Omental fat pad (tissue), 3 donors: ENCODE measurements at regions not wholly inside any gene's neighbourhood (a gene's known extent, or its start where the extent isn't known, plus 50 kb on each side); places are given as distances from the start of the nearest gene placed in this dataset.

Source experiments
- ATAC-seq: fragments of 150-250 bp; one replicate; pipeline ENCODE4 v1.9.1; 2016; ENCODE audit warnings: mild to moderate bottlenecking, moderate library complexity; ENCODE audit not compliant: low FRiP score
- DNase-seq: peaks from one replicate; pipeline ENCODE4 v3.0.0-alpha.2; 2019; ENCODE audit warnings: low spot score
- CTCF ChIP-seq, 3 donors: fragments of 450-650 bp; IDR thresholded peaks; one replicate each; pipeline ENCODE4 v1.5.1; 2016 to 2017; ENCODE audit warnings: antibody characterized with exemption in 3 of 3, mild to moderate bottlenecking in 3 of 3, moderate library complexity in 2 of 3

GRCh38 chr1:239061770-239062169, 324.6 kb upstream of the CHRM3 start:
- no peak for TF ChIP-seq CTCF (IDR thresholded peaks at IDR 0.05)
- DNase-seq: no peak
- ATAC-seq: no peak

DNA sequence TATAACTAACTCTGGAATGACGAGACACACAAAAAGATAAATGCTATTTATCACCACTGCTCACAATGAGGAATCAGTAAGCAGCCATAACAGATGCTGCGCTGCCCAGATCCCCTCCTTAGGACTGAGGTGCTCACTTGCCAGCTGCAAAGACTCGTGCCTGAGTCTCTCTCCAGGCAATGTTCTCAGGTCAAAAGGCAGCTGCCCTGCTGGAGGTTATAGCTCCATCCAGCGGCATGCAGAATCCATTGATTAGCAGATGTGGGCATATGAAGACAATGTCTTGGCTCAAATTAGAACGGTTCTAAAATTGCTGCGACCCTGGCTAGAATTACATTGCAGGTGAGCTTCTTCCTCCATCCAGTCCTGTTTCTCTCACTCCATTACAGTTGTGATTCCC, 328.2 kb upstream of the CHRM3 start:
- TF ChIP-seq CTCF (IDR thresholded peaks at IDR 0.05): no peak
- no peak for ATAC-seq
- DNase-seq: no peak

- no peak for TF ChIP-seq CTCF (IDR thresholded peaks at IDR 0.05)
- ATAC-seq: no peak
- no peak for DNase-seq
Observed at GRCh38 chr1:239056940-239057339, 329.4 kb upstream of the CHRM3 start.

GRCh38 chr1:239053279-239053678, 333.1 kb upstream of the CHRM3 start:
- no peak for TF ChIP-seq CTCF (IDR thresholded peaks at IDR 0.05)
- no peak for DNase-seq
- ATAC-seq: no peak

- no peak for ATAC-seq
- no peak for DNase-seq
- TF ChIP-seq CTCF (IDR thresholded peaks at IDR 0.05): no peak
Observed at GRCh38 chr1:239049571-239049970, 336.8 kb upstream of the CHRM3 start.

GRCh38 chr1:239044829-239045228, 341.5 kb upstream of the CHRM3 start:
- ATAC-seq: no peak
- TF ChIP-seq CTCF (IDR thresholded peaks at IDR 0.05): no peak
- DNase-seq: no peak

GRCh38 chr1:239040523-239040922, 345.8 kb upstream of the CHRM3 start:
- ATAC-seq (no peak), DNase-seq (no peak)
- no peak for TF ChIP-seq CTCF (IDR thresholded peaks at IDR 0.05)
